HL-60 (cell line): ENCODE measurements at regions not wholly inside any gene's neighbourhood (a gene's known extent, or its start where the extent isn't known, plus 50 kb on each side); places are given as distances from the start of the nearest gene placed in this dataset.

Experiments
- CTCF ChIP-seq: IDR thresholded peaks from one replicate; pipeline ENCODE4 v1.5.1; 2011; ENCODE audit warnings: low read length, control low read depth, inconsistent platforms; ENCODE audit not compliant: insufficient read depth
- GABPA ChIP-seq: IDR thresholded peaks from 2 replicates; pipeline ENCODE4 v1.6.1; 2012; ENCODE audit warnings: low read depth
- POLR2AphosphoS5 ChIP-seq: IDR thresholded peaks from 2 replicates; pipeline ENCODE4 v1.6.1; 2012; ENCODE audit warnings: low read depth
- SPI1 ChIP-seq: IDR thresholded peaks from 2 replicates; pipeline ENCODE4 v1.6.1; 2012; ENCODE audit warnings: low read depth, mild to moderate bottlenecking, borderline replicate concordance

- TF ChIP-seq CTCF (no peak), SPI1 (no peak), POLR2AphosphoS5 (no peak), GABPA (no peak)
These were observed 108.0 kb downstream of the CPZ start for GRCh38 chr4:8700531-8700930.
